Upper lobe of right lung (tissue), 1 donor: ENCODE measurements at regions not wholly inside any gene's neighbourhood (a gene's known extent, or its start where the extent isn't known, plus 50 kb on each side); places are given as distances from the start of the nearest gene placed in this dataset.

Experiments
- ATAC-seq: fragments of 200-7000 bp; cut with Tn5 transposase; one replicate; pipeline ENCODE4 v1.9.1; 2020; ENCODE audit warnings: mild to moderate bottlenecking, moderate library complexity
- DNase-seq: peaks from one replicate; pipeline ENCODE4 v3.0.0-alpha.2; 2020
- H3K27ac ChIP-seq: fragments of 200-600 bp; one replicate; pipeline ENCODE4 v1.8.0; 2022
- H3K27me3 ChIP-seq: fragments of 200-600 bp; one replicate; pipeline ENCODE4 v1.8.0; 2022; ENCODE audit warnings: mild to moderate bottlenecking
- H3K36me3 ChIP-seq: fragments of 200-600 bp; one replicate; pipeline ENCODE4 v1.8.0; 2022
- H3K4me1 ChIP-seq: fragments of 200-600 bp; one replicate; pipeline ENCODE4 v1.8.0; 2022
- H3K4me3 ChIP-seq: fragments of 200-600 bp; one replicate; pipeline ENCODE4 v1.8.0; 2022; ENCODE audit warnings: mild to moderate bottlenecking
- H3K9me3 ChIP-seq: fragments of 200-600 bp; one replicate; pipeline ENCODE4 v1.8.0; 2022
- CTCF ChIP-seq: fragments of 200-600 bp; IDR thresholded peaks from one replicate; pipeline ENCODE4 v1.8.0; 2022; ENCODE audit warnings: antibody characterized with exemption
- intact Hi-C: fragments of 100-400 bp; cut with DNase I; formaldehyde crosslinking; loops from one replicate; pipeline ENCODE4 v1.11.0; 2022
- donor health status: DM: no; HTN: yes; CAD: no; lungs with severe emphysema.

GRCh38 chr10:120145107-120145506, 252.6 kb downstream of the SEC23IP start:
- no peak for DNase-seq
- TF ChIP-seq CTCF, result no peak
- no peak overlapping the region for H3K4me3 ChIP-seq
- H3K9me3 ChIP-seq, result no peaks in the 10 kb centered on the region
- H3K27ac ChIP-seq, result no peak overlapping the region
- no peak for ATAC-seq
- no peaks in the 10 kb centered on the region for H3K36me3 ChIP-seq
- no peaks in the 10 kb centered on the region for H3K27me3 ChIP-seq
- intact Hi-C loops, result no loop called here
- H3K4me1 ChIP-seq, result no peaks in the 10 kb centered on the region

DNA sequence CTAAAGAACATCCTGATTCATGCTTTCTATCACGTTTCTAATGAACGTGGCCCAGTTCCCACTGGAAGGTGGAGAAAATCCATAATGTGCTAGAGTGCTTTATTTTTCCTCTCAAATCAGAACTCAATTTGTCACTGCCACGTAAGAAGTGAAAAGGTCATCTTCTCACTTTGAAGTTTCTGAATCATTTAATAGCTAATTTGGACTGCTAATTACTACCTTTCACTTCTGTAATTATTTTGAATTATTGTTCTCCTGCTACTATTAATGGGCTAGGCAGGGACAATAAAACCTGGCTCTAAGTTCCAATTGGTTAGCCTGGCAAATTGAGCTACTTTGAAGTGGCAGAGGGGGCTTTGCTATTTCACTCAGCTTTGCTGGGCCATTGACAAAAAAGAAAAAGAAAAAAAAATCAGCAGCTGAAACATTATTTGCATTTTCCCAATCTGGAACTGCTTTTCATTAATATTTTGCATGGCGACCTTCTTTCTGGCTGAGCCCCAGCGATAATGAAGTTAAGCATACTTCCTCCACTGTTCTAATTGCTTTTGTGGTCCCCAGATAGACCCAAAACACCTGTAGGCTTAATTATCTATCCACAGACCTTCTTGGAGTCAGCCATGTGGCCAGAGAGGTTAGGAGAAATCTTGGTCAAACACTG, 264.2 kb downstream of the SEC23IP start:
- Histone ChIP-seq H3K9me3 (no peaks in the 10 kb centered on the region), H3K27me3 (no peaks in the 10 kb centered on the region), H3K36me3 (no peaks in the 10 kb centered on the region), H3K4me1 (no peaks in the 10 kb centered on the region), H3K27ac (no peak overlapping the region), H3K4me3 (no peak overlapping the region)
- intact Hi-C loops, result no loop called here
- DNase-seq (no peak), ATAC-seq (no peak)
- no peak for TF ChIP-seq CTCF

- H3K4me1 ChIP-seq, result no peaks in the 10 kb centered on the region
- intact Hi-C loops, result no loop called here
- no peaks in the 10 kb centered on the region for H3K27me3 ChIP-seq
- ATAC-seq (no peak), DNase-seq (no peak)
- no peaks in the 10 kb centered on the region for H3K9me3 ChIP-seq
- H3K27ac ChIP-seq, result no peak overlapping the region
- no peak overlapping the region for H3K4me3 ChIP-seq
- TF ChIP-seq CTCF, result no peak
- H3K36me3 ChIP-seq, result no peaks in the 10 kb centered on the region
Observed at GRCh38 chr10:120161111-120161510, 268.6 kb downstream of the SEC23IP start.

- TF ChIP-seq CTCF, result no peak
- Histone ChIP-seq H3K9me3 (no peaks in the 10 kb centered on the region), H3K27me3 (no peaks in the 10 kb centered on the region), H3K4me3 (no peak overlapping the region), H3K4me1 (no peaks in the 10 kb centered on the region), H3K27ac (no peak overlapping the region), H3K36me3 (no peaks in the 10 kb centered on the region)
- ATAC-seq (no peak), DNase-seq (no peak)
- intact Hi-C loops, result no loop called here
Observed at GRCh38 chr10:120162471-120162870, 269.9 kb downstream of the SEC23IP start.

- TF ChIP-seq CTCF, result no peak
- DNase-seq (no peak), ATAC-seq (no peak)
- no peaks in the 10 kb centered on the region for H3K36me3 ChIP-seq
- no peaks in the 10 kb centered on the region for H3K9me3 ChIP-seq
- intact Hi-C loops, result no loop called here
- H3K27me3 ChIP-seq, result no peaks in the 10 kb centered on the region
- H3K4me1 ChIP-seq, result no peaks in the 10 kb centered on the region
- no peak overlapping the region for H3K27ac ChIP-seq
- no peak overlapping the region for H3K4me3 ChIP-seq
Observed at GRCh38 chr10:120172356-120172755, 279.8 kb downstream of the SEC23IP start.

GRCh38 chr10:120174491-120174890, 282.0 kb downstream of the SEC23IP start:
- ATAC-seq (no peak), DNase-seq (no peak)
- Histone ChIP-seq H3K27me3 (no peaks in the 10 kb centered on the region), H3K27ac (no peak overlapping the region), H3K36me3 (no peaks in the 10 kb centered on the region), H3K4me1 (no peaks in the 10 kb centered on the region), H3K4me3 (no peak overlapping the region), H3K9me3 (no peaks in the 10 kb centered on the region)
- intact Hi-C loops, result no loop called here
- no peak for TF ChIP-seq CTCF
